ENCODE measurements at regions not wholly inside any gene's neighbourhood (a gene's known extent, or its start where the extent isn't known, plus 50 kb on each side); places are given as distances from the start of the nearest gene placed in this dataset.

DNA sequence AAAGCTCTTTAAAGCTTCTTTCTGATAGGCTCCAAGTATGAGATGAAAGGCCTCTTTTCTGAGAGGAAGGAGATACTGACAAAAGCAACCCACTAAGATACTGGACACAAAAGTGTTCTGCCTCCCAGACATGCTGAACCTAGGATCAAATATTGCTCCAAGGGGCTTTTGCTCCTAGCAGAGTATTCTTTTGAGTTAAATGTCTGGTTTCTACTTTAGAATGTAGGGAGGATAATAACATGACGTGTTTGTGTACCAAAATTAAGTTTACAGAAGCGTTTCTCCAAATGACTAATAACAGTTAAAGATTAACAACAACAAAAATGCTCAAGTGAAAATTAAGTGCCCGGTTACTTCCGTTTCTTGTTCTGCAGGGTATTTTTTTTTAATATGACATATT is 2293.3 kb upstream of the C9orf72 start (continued):
- TF ChIP-seq CHD7 (IDR thresholded peaks at IDR 0.05; ENCODE audit: insufficient replicate concordance, low read length) (no peak), BCL11A (IDR thresholded peaks at IDR 0.05; ENCODE audit: low read depth in 2 of 2, low read length in 2 of 2) (no peak), PHF8 (conservative IDR thresholded peaks at IDR 0.05; ENCODE audit: low read depth, low read length) (no peak), YY1 (IDR thresholded peaks at IDR 0.05; ENCODE audit: low read depth, low read length) (no peak), SIX5 (IDR thresholded peaks at IDR 0.05; ENCODE audit: low read depth, low read length) (no peak), KDM5A (IDR thresholded peaks at IDR 0.05; ENCODE audit: low read length) (no peak)
